ENCODE measurements at regions not wholly inside any gene's neighbourhood (a gene's known extent, or its start where the extent isn't known, plus 50 kb on each side); places are given as distances from the start of the nearest gene placed in this dataset.

DNA sequence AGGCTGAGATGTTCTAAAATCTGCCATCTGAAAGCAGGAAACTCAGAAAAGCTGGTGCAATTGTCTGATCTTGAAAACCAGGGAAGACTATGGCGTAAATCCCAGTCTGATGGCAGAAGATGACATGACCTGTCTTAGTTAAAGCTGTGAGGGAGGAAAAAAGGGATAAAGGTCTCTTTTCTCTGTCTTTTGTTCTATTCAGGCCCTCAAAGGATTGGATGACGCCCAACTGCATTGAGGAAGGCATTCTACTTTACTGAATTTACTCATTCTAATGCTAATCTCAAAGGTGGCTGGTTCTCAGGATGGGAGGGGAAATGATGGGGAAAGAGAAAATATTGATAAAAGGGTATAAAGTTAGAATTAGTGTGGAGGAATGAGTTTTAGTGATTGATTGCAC, 312.8 kb upstream of the CTNND2 start:
- Mint-ChIP-seq H3K27me3 (ENCODE audit: insufficient read depth, low read depth, poor library complexity) (no peaks in the 10 kb centered on the region), H3K4me3 (no peak overlapping the region), H3K4me1 (peaks cover 10% of the 10 kb centered on the region), H3K27ac (no peak overlapping the region), H3K36me3 (ENCODE audit: low read depth) (peaks cover 18% of the 10 kb centered on the region; the same call in 2 of the 3 replicates), H3K9me3 (peaks cover 32% of the 10 kb centered on the region)
- ATAC-seq (peak; percentile 96), DNase-seq (ENCODE audit: low spot score) (peak; percentile 82)
- TF ChIP-seq STAT1 (IDR thresholded peaks at IDR 0.05; ENCODE audit: unreplicated experiment): no peak
- TF ChIP-seq, protein P1, sequence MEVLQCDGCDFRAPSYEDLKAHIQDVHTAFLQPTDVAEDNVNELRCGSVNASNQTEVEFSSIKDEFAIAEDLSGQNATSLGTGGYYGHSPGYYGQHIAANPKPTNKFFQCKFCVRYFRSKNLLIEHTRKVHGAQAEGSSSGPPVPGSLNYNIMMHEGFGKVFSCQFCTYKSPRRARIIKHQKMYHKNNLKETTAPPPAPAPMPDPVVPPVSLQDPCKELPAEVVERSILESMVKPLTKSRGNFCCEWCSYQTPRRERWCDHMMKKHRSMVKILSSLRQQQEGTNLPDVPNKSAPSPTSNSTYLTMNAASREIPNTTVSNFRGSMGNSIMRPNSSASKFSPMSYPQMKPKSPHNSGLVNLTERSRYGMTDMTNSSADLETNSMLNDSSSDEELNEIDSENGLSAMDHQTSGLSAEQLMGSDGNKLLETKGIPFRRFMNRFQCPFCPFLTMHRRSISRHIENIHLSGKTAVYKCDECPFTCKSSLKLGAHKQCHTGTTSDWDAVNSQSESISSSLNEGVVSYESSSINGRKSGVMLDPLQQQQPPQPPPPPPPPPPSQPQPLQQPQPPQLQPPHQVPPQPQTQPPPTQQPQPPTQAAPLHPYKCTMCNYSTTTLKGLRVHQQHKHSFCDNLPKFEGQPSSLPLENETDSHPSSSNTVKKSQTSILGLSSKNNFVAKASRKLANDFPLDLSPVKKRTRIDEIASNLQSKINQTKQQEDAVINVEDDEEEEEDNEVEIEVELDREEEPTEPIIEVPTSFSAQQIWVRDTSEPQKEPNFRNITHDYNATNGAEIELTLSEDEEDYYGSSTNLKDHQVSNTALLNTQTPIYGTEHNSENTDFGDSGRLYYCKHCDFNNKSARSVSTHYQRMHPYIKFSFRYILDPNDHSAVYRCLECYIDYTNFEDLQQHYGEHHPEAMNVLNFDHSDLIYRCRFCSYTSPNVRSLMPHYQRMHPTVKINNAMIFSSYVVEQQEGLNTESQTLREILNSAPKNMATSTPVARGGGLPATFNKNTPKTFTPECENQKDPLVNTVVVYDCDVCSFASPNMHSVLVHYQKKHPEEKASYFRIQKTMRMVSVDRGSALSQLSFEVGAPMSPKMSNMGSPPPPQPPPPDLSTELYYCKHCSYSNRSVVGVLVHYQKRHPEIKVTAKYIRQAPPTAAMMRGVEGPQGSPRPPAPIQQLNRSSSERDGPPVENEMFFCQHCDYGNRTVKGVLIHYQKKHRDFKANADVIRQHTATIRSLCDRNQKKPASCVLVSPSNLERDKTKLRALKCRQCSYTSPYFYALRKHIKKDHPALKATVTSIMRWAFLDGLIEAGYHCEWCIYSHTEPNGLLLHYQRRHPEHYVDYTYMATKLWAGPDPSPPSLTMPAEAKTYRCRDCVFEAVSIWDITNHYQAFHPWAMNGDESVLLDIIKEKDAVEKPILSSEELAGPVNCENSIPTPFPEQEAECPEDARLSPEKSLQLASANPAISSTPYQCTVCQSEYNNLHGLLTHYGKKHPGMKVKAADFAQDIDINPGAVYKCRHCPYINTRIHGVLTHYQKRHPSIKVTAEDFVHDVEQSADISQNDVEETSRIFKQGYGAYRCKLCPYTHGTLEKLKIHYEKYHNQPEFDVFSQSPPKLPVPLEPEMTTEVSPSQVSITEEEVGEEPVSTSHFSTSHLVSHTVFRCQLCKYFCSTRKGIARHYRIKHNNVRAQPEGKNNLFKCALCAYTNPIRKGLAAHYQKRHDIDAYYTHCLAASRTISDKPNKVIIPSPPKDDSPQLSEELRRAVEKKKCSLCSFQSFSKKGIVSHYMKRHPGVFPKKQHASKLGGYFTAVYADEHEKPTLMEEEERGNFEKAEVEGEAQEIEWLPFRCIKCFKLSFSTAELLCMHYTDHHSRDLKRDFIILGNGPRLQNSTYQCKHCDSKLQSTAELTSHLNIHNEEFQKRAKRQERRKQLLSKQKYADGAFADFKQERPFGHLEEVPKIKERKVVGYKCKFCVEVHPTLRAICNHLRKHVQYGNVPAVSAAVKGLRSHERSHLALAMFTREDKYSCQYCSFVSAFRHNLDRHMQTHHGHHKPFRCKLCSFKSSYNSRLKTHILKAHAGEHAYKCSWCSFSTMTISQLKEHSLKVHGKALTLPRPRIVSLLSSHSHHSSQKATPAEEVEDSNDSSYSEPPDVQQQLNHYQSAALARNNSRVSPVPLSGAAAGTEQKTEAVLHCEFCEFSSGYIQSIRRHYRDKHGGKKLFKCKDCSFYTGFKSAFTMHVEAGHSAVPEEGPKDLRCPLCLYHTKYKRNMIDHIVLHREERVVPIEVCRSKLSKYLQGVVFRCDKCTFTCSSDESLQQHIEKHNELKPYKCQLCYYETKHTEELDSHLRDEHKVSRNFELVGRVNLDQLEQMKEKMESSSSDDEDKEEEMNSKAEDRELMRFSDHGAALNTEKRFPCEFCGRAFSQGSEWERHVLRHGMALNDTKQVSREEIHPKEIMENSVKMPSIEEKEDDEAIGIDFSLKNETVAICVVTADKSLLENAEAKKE (CRISPR knock-in tag; IDR thresholded peaks at IDR 0.05): peak; percentile 74
- Histone ChIP-seq H3K79me2 (replicated peaks; ENCODE audit: insufficient read depth) (no peaks in the 10 kb centered on the region), H3K9me2 (ENCODE audit: insufficient read depth) (peaks cover 4% of the 10 kb centered on the region; the same call in 1 of the 2 replicates), H3K27me3 (ENCODE audit: insufficient read depth) (no peaks in the 10 kb centered on the region), H2AFZ (no peak overlapping the region), H3K4me3 (no peak overlapping the region), H4K20me1 (replicated peaks; ENCODE audit: insufficient read depth) (no peaks in the 10 kb centered on the region), H3K27ac (ENCODE audit: low read depth) (no peak overlapping the region), H3F3A (replicated peaks; ENCODE audit: low read depth) (no peaks in the 10 kb centered on the region), H3K4me2 (no peak overlapping the region), H3K36me3 (ENCODE audit: insufficient read depth) (no peaks in the 10 kb centered on the region), H3K4me1 (ENCODE audit: insufficient read depth) (peaks cover 10% of the 10 kb centered on the region)

DNA sequence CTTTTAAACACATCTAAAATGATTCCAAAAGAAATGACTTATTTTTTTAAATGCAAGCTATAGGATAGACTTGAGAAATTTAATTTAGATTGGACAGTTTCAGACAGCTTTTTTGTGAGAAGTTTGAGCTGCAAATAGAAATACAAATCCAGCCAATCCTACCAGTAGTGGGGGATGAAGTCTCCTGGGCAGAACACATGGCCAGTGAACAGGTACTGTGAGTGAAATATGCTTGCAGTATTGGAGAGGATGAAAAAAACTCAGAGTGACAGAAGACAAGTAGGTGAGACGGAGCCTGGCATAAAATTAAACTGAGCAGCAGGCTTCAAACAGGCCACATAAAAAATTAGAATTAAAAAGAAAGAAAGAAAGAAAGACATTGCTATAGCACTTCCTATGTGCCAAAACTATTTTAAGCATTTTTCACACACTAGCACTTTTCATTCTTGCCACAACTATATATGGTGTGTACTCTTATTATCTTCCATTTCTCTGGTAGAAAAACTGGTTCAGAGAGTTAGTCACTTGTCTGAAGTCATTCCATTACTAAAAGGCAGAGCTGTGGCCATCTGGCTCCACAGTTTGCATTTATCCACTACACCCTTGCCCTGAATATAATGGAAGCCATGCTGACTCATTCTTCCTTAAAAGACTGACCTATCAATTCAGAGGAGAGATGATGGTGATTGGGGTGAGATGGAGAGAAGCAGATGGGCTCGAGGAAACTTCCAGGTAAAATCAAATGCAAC, 310.2 kb upstream of the CTNND2 start:
- Histone ChIP-seq H3K36me3 (ENCODE audit: insufficient read depth) (no peaks in the 10 kb centered on the region), H3K27me3 (ENCODE audit: insufficient read depth) (no peaks in the 10 kb centered on the region), H3K4me2 (no peak overlapping the region), H3F3A (replicated peaks; ENCODE audit: low read depth) (no peaks in the 10 kb centered on the region), H4K20me1 (replicated peaks; ENCODE audit: insufficient read depth) (no peaks in the 10 kb centered on the region), H3K4me3 (no peak overlapping the region), H3K27ac (ENCODE audit: low read depth) (no peak overlapping the region), H2AFZ (no peak overlapping the region), H3K9me2 (ENCODE audit: insufficient read depth) (peaks cover 4% of the 10 kb centered on the region; the same call in 1 of the 2 replicates), H3K79me2 (replicated peaks; ENCODE audit: insufficient read depth) (no peaks in the 10 kb centered on the region), H3K4me1 (ENCODE audit: insufficient read depth) (peaks cover 10% of the 10 kb centered on the region)
- no peak overlapping the region for H3K4me3 Mint-ChIP-seq
- DNase-seq (ENCODE audit: low spot score) (no peak), ATAC-seq (no peak)
- no peaks in the 10 kb centered on the region for H3K27me3 Mint-ChIP-seq (ENCODE audit: insufficient read depth, low read depth, poor library complexity)
- peaks cover 21% of the 10 kb centered on the region; the same call in 2 of the 3 replicates for H3K36me3 Mint-ChIP-seq (ENCODE audit: low read depth)
- H3K4me1 Mint-ChIP-seq: peaks cover 10% of the 10 kb centered on the region
- H3K9me3 Mint-ChIP-seq: peaks cover 23% of the 10 kb centered on the region
- no peak overlapping the region for H3K27ac Mint-ChIP-seq
- TF ChIP-seq, protein P2, sequence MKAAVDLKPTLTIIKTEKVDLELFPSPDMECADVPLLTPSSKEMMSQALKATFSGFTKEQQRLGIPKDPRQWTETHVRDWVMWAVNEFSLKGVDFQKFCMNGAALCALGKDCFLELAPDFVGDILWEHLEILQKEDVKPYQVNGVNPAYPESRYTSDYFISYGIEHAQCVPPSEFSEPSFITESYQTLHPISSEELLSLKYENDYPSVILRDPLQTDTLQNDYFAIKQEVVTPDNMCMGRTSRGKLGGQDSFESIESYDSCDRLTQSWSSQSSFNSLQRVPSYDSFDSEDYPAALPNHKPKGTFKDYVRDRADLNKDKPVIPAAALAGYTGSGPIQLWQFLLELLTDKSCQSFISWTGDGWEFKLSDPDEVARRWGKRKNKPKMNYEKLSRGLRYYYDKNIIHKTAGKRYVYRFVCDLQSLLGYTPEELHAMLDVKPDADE (IDR thresholded peaks at IDR 0.05): no peak
- TF ChIP-seq, protein P3, sequence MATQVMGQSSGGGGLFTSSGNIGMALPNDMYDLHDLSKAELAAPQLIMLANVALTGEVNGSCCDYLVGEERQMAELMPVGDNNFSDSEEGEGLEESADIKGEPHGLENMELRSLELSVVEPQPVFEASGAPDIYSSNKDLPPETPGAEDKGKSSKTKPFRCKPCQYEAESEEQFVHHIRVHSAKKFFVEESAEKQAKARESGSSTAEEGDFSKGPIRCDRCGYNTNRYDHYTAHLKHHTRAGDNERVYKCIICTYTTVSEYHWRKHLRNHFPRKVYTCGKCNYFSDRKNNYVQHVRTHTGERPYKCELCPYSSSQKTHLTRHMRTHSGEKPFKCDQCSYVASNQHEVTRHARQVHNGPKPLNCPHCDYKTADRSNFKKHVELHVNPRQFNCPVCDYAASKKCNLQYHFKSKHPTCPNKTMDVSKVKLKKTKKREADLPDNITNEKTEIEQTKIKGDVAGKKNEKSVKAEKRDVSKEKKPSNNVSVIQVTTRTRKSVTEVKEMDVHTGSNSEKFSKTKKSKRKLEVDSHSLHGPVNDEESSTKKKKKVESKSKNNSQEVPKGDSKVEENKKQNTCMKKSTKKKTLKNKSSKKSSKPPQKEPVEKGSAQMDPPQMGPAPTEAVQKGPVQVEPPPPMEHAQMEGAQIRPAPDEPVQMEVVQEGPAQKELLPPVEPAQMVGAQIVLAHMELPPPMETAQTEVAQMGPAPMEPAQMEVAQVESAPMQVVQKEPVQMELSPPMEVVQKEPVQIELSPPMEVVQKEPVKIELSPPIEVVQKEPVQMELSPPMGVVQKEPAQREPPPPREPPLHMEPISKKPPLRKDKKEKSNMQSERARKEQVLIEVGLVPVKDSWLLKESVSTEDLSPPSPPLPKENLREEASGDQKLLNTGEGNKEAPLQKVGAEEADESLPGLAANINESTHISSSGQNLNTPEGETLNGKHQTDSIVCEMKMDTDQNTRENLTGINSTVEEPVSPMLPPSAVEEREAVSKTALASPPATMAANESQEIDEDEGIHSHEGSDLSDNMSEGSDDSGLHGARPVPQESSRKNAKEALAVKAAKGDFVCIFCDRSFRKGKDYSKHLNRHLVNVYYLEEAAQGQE (IDR thresholded peaks at IDR 0.05; ENCODE audit: unreplicated experiment): no peak
- TF ChIP-seq, protein P4, sequence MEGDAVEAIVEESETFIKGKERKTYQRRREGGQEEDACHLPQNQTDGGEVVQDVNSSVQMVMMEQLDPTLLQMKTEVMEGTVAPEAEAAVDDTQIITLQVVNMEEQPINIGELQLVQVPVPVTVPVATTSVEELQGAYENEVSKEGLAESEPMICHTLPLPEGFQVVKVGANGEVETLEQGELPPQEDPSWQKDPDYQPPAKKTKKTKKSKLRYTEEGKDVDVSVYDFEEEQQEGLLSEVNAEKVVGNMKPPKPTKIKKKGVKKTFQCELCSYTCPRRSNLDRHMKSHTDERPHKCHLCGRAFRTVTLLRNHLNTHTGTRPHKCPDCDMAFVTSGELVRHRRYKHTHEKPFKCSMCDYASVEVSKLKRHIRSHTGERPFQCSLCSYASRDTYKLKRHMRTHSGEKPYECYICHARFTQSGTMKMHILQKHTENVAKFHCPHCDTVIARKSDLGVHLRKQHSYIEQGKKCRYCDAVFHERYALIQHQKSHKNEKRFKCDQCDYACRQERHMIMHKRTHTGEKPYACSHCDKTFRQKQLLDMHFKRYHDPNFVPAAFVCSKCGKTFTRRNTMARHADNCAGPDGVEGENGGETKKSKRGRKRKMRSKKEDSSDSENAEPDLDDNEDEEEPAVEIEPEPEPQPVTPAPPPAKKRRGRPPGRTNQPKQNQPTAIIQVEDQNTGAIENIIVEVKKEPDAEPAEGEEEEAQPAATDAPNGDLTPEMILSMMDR (conservative IDR thresholded peaks at IDR 0.05; ENCODE audit: low read depth in 2 of 2): no peak
- TF ChIP-seq POLR2AphosphoS5 (IDR thresholded peaks at IDR 0.05; ENCODE audit: low read depth) (no peak), EZH2phosphoT487 (IDR thresholded peaks at IDR 0.05; ENCODE audit: unreplicated experiment) (no peak), JUNB (IDR thresholded peaks at IDR 0.05; ENCODE audit: unreplicated experiment) (no peak)

All from GM23338 (cell line).